Stomach (tissue), 8 donors: ENCODE measurements at regions not wholly inside any gene's neighbourhood (a gene's known extent, or its start where the extent isn't known, plus 50 kb on each side); places are given as distances from the start of the nearest gene placed in this dataset.
"Not testable (repeated sequence)": the region's sequence is repeated elsewhere in the genome, so short reads cannot be mapped to it uniquely, and the experiment has no call there.

ENCODE experiments used
- DNase-seq, 2 donors: peaks; one replicate each; pipeline versions ENCODE4 v3.0.0 to v3.0.0-alpha.2; 2013 to 2019
- H3K27ac ChIP-seq, 5 donors: fragments of 200-600 bp in 4 of 5; sonication (generic) in 4 of 5; one replicate each; pipeline ENCODE4 v1.5.1; 2013 to 2019; ENCODE audit warnings: mild to moderate bottlenecking in 1 of 5, moderate library complexity in 1 of 5
- H3K27me3 ChIP-seq, 3 donors: fragments of 200-600 bp; sonication (generic); one replicate each; pipeline ENCODE4 v1.5.1; 2017 to 2019; ENCODE audit warnings: mixed run types in 1 of 3
- H3K36me3 ChIP-seq, 4 donors: fragments of 200-600 bp; sonication (generic); 1 replicate in 3 of 4; 2 replicates in 1 of 4; pipeline ENCODE4 v1.5.1; 2016 to 2019
- H3K4me1 ChIP-seq, 4 donors: fragments of 200-600 bp; sonication (generic); one replicate each; pipeline ENCODE4 v1.5.1; 2016 to 2019
- H3K4me3 ChIP-seq, 4 donors: fragments of 200-600 bp; sonication (generic) in 3 of 4; one replicate each; pipeline ENCODE4 v1.5.1; 2016 to 2019; ENCODE audit warnings: mild to moderate bottlenecking in 1 of 4
- H3K9me3 ChIP-seq, 4 donors: fragments of 200-600 bp; sonication (generic); one replicate each; pipeline ENCODE4 v1.5.1; 2016 to 2019
- EP300 ChIP-seq: sonication (generic); formaldehyde crosslinking; IDR thresholded peaks from one replicate; pipeline ENCODE4 v1.6.1; 2017; ENCODE audit warnings: antibody characterized with exemption
- POLR2A ChIP-seq, 4 donors: fragments of 450-650 bp; IDR thresholded peaks; one replicate each; pipeline ENCODE4 v1.6.1; 2016; ENCODE audit warnings: antibody characterized with exemption in 4 of 4, control low read depth in 2 of 4, mild to moderate bottlenecking in 1 of 4, moderate library complexity in 1 of 4
- POLR2AphosphoS5 ChIP-seq, 3 donors: sonication (generic); formaldehyde crosslinking; IDR thresholded peaks; one replicate each; pipeline ENCODE4 v1.6.1; 2016; ENCODE audit warnings: antibody characterized with exemption in 3 of 3
- WGBS, 5 donors: extraction: QIAGEN DNeasy Blood & Tissue Kit in 3 of 5; methylation state at CpG; one replicate each; pipeline versions ENCODE4 v1.1.5 to v1.1.7; 2013 to 2018; 5-methylcytosine and 5-hydroxymethylcytosine counted together
- intact Hi-C: fragments of 100-400 bp; cut with DNase I; formaldehyde crosslinking; loops from one replicate; pipeline ENCODE4 v1.15.1; 2023; ENCODE audit warnings: low total_unique reads
- TF ChIP-seq, protein P1 (sequence below), 7 experiments: fragments of 450-650 bp in 4 of 7; fragments of 200-600 bp in 3 of 7; sonication (generic) in 3 of 7; IDR thresholded peaks; one replicate each; pipeline ENCODE4 v1.5.1; 2016 to 2019; ENCODE audit warnings: antibody characterized with exemption in 7 of 7, control low read depth in 2 of 7, mild to moderate bottlenecking in 1 of 7
- donor health status: healthy with polysubstance abuse.
- donor health status: Bipolar disorder and iron deficiency.
- donor health status: healthy.

DNA sequence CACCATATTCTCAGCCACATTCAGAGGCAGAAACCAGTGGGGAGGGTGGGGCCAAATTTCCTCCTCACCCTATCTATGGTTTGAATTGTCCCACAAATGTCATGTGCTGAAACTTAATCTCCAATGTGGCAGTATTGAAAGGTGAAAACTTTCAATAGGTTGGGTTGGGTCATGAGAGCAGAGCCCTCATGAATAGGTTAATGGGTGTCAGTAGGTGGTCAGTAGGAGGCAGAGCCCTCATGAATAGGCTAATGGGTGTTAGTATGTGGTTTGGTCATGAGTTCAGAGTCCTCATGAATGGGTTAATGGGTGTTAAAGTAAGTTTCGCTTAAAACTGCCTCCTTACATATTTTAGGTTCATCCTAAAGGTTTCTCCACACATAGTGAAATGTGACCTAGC is 170.0 kb downstream of the FCRL5 start:
- no peak for DNase-seq
- Histone ChIP-seq H3K27me3 (peaks cover 0 to 11% (median 0%) of the 10 kb centered on the region in 3 donors), H3K36me3 (no peaks in the 10 kb centered on the region), H3K4me1 (no peaks in the 10 kb centered on the region), H3K4me3 (no peak overlapping the region), H3K27ac (no peak overlapping the region), H3K9me3 (no peaks in the 10 kb centered on the region)
- 81 to 89% (median 84%) methylated on average over 1 of the region's 1 CpG for whole genome bisulfite sequencing, 5 donors
- intact Hi-C loops, result no loop called here
- no peak for TF ChIP-seq EP300
- no peak for TF ChIP-seq POLR2AphosphoS5 (IDR thresholded peaks at IDR 0.05)
- no peak for TF ChIP-seq POLR2A (IDR thresholded peaks at IDR 0.05)
- TF ChIP-seq, protein P1, sequence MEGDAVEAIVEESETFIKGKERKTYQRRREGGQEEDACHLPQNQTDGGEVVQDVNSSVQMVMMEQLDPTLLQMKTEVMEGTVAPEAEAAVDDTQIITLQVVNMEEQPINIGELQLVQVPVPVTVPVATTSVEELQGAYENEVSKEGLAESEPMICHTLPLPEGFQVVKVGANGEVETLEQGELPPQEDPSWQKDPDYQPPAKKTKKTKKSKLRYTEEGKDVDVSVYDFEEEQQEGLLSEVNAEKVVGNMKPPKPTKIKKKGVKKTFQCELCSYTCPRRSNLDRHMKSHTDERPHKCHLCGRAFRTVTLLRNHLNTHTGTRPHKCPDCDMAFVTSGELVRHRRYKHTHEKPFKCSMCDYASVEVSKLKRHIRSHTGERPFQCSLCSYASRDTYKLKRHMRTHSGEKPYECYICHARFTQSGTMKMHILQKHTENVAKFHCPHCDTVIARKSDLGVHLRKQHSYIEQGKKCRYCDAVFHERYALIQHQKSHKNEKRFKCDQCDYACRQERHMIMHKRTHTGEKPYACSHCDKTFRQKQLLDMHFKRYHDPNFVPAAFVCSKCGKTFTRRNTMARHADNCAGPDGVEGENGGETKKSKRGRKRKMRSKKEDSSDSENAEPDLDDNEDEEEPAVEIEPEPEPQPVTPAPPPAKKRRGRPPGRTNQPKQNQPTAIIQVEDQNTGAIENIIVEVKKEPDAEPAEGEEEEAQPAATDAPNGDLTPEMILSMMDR (IDR thresholded peaks at IDR 0.05), result no peak

DNA sequence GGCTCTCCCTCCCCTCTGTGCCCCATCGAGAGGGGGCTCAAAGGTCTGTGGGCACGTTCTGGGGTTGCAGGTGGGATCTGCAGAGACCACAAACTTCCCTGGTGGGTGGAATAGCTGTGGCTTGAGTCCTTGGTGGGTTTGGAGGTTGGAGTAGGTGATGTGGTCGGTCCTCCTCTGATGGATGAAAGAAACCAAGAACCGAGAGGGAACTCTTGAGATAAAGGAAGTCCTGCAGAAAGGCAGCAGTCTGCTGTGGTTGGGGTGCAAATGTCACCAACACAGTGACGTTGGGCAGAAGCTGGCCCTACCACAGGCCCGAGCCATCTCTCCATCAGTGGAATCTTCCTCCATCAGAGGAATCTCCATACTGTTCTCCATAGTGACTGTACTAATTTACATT is 171.8 kb downstream of the FCRL5 start:
- no peak overlapping the region for H3K4me3 ChIP-seq
- TF ChIP-seq POLR2AphosphoS5 (IDR thresholded peaks at IDR 0.05), result no peak
- TF ChIP-seq, protein P1 (IDR thresholded peaks at IDR 0.05), result no peak
- TF ChIP-seq POLR2A (IDR thresholded peaks at IDR 0.05), result no peak
- no peak for TF ChIP-seq EP300
- no peak overlapping the region for H3K27ac ChIP-seq
- 59 to 70% (median 68%) methylated on average over 4 to 6 of the region's 6 CpGs for WGBS, 5 donors
- no peak for DNase-seq
- no peaks in the 10 kb centered on the region for H3K36me3 ChIP-seq
- intact Hi-C loops, result no loop called here
- H3K4me1 ChIP-seq, result no peaks in the 10 kb centered on the region
- H3K9me3 ChIP-seq, result no peaks in the 10 kb centered on the region
- H3K27me3 ChIP-seq, result peaks cover 0 to 19% (median 0%) of the 10 kb centered on the region in 3 donors

- peak; percentile 37 to 56 for DNase-seq
- H3K4me1 ChIP-seq, H3K27ac ChIP-seq, H3K9me3 ChIP-seq, H3K4me3 ChIP-seq, H3K36me3 ChIP-seq: not testable (repeated sequence)
- 24 to 28% (median 25%) methylated on average over 8 of the region's 8 CpGs for WGBS, 5 donors
- peaks cover 0 to 19% (median 0%) of the 10 kb centered on the region in 3 donors for H3K27me3 ChIP-seq
- TF ChIP-seq, protein P1 (IDR thresholded peaks at IDR 0.05), result peak in 4 of 7 experiments; percentile 12 to 50 (median 28)
- intact Hi-C loops, result loop anchor here (10.0 kb wide), 1 partner anchor 108 kb away; no protein-coding TSS in a partner anchor
These were observed 175.0 kb downstream of the FCRL5 start for GRCh38 chr1:157377280-157377713.

- 79 to 93% (median 88%) methylated on average over 2 of the region's 2 CpGs for WGBS, 5 donors
- H3K9me3 ChIP-seq, result no peaks in the 10 kb centered on the region
- no peak overlapping the region for H3K27ac ChIP-seq
- H3K27me3 ChIP-seq, result peaks cover 0 to 19% (median 0%) of the 10 kb centered on the region in 3 donors
- DNase-seq, result no peak
- intact Hi-C loops, result loop anchor here (10.0 kb wide), 1 partner anchor 108 kb away; no protein-coding TSS in a partner anchor
- H3K4me1 ChIP-seq, result no peaks in the 10 kb centered on the region
- no peak overlapping the region for H3K4me3 ChIP-seq
- no peaks in the 10 kb centered on the region for H3K36me3 ChIP-seq
- TF ChIP-seq EP300 (no peak), POLR2A (IDR thresholded peaks at IDR 0.05) (no peak), POLR2AphosphoS5 (IDR thresholded peaks at IDR 0.05) (no peak)
- TF ChIP-seq, protein P1 (IDR thresholded peaks at IDR 0.05), result no peak
These were observed 175.6 kb downstream of the FCRL5 start for GRCh38 chr1:157376681-157377080.

DNA sequence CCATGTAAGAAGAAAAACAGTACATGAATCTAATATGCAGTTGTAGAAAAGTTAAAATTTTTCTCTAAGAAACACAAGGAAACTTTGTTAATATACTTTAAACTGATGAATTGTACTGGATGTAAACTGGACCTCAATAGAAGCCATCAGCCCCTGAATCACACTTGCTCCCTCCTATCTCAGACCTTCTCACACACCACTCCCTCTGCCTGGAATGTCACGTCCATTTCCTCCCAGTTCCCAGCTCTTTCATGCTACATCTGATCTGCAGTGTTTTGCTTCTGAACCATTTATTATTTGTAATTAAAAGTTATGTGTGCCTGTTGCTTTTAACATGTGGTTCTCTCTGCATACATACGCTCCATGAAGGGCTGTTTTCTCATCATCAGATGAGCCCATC is 180.0 kb downstream of the FCRL5 start:
- intact Hi-C loops, result loop anchor here (10.0 kb wide), 1 partner anchor 112 kb away; no protein-coding TSS in a partner anchor
- WGBS, 5 donors, result 55 to 61% (median 56%) methylated on average over 2 of the region's 2 CpGs
- not testable (repeated sequence) for H3K36me3 ChIP-seq, H3K27ac ChIP-seq, H3K9me3 ChIP-seq, H3K4me1 ChIP-seq, H3K27me3 ChIP-seq, H3K4me3 ChIP-seq, DNase-seq
